ENCODE measurements at regions not wholly inside any gene's neighbourhood (a gene's known extent, or its start where the extent isn't known, plus 50 kb on each side); places are given as distances from the start of the nearest gene placed in this dataset.

GRCh38 chr12:92063641-92064040 is 82.0 kb downstream of the BTG1 start:
- TF ChIP-seq CTCF (IDR thresholded peaks at IDR 0.05; ENCODE audit: insufficient read depth, low read depth, low read length) (no peak), EZH2 (IDR thresholded peaks at IDR 0.05; ENCODE audit: insufficient read depth, low read length) (no peak)
